Liver (tissue), 3 donors: ENCODE measurements at regions not wholly inside any gene's neighbourhood (a gene's known extent, or its start where the extent isn't known, plus 50 kb on each side); places are given as distances from the start of the nearest gene placed in this dataset.

ENCODE experiments used
- EGR1 ChIP-seq, 2 donors: IDR thresholded peaks; 2 replicates each; pipeline ENCODE4 v1.6.1; 2016 to 2018; ENCODE audit warnings: antibody characterized with exemption in 2 of 2, low read depth in 2 of 2
- FOXA1 ChIP-seq: IDR thresholded peaks from 2 replicates; pipeline ENCODE4 v1.6.1; 2016; ENCODE audit warnings: antibody characterized with exemption
- GABPA ChIP-seq, 2 donors: IDR thresholded peaks in 1 of 2; conservative IDR thresholded peaks in 1 of 2; 2 replicates each; pipeline ENCODE4 v1.6.1; 2016; ENCODE audit warnings: antibody characterized with exemption in 2 of 2, mild to moderate bottlenecking in 1 of 2, moderate library complexity in 1 of 2
- HNF4A ChIP-seq, 2 donors: conservative IDR thresholded peaks; 2 replicates each; pipeline ENCODE4 v1.6.1; 2016; ENCODE audit warnings: antibody characterized with exemption in 2 of 2, mild to moderate bottlenecking in 2 of 2
- JUND ChIP-seq, 2 donors: IDR thresholded peaks; 2 replicates each; pipeline ENCODE4 v1.6.1; 2016; ENCODE audit warnings: antibody characterized with exemption in 2 of 2
- REST ChIP-seq: IDR thresholded peaks from 2 replicates; pipeline ENCODE4 v1.6.1; 2016; ENCODE audit warnings: antibody characterized with exemption, mild to moderate bottlenecking
- RXRA ChIP-seq, 2 donors: IDR thresholded peaks; 2 replicates each; pipeline ENCODE4 v1.6.1; 2017 to 2018; ENCODE audit warnings: antibody characterized with exemption in 2 of 2, mild to moderate bottlenecking in 1 of 2
- TAF1 ChIP-seq: conservative IDR thresholded peaks from 2 replicates; pipeline ENCODE4 v1.6.1; 2016; ENCODE audit warnings: antibody characterized with exemption, mild to moderate bottlenecking
- YY1 ChIP-seq: IDR thresholded peaks from 2 replicates; pipeline ENCODE4 v1.6.1; 2016; ENCODE audit warnings: antibody characterized with exemption, mild to moderate bottlenecking
- TF ChIP-seq, protein P1 (sequence below): fragments of 150-350 bp; IDR thresholded peaks from 2 replicates; pipeline ENCODE4 v1.5.1; 2017; ENCODE audit warnings: improper control_type of control experiment, low read depth, low read length; ENCODE audit not compliant: missing input control
- TF ChIP-seq, protein P2 (sequence below): IDR thresholded peaks from 2 replicates; pipeline ENCODE4 v1.6.1; 2016; ENCODE audit warnings: antibody characterized with exemption
- donor health status: healthy.
- donor health status: healthy.

- TF ChIP-seq, protein P1, sequence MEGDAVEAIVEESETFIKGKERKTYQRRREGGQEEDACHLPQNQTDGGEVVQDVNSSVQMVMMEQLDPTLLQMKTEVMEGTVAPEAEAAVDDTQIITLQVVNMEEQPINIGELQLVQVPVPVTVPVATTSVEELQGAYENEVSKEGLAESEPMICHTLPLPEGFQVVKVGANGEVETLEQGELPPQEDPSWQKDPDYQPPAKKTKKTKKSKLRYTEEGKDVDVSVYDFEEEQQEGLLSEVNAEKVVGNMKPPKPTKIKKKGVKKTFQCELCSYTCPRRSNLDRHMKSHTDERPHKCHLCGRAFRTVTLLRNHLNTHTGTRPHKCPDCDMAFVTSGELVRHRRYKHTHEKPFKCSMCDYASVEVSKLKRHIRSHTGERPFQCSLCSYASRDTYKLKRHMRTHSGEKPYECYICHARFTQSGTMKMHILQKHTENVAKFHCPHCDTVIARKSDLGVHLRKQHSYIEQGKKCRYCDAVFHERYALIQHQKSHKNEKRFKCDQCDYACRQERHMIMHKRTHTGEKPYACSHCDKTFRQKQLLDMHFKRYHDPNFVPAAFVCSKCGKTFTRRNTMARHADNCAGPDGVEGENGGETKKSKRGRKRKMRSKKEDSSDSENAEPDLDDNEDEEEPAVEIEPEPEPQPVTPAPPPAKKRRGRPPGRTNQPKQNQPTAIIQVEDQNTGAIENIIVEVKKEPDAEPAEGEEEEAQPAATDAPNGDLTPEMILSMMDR, result no peak
- TF ChIP-seq TAF1, result no peak
- TF ChIP-seq EGR1 (IDR thresholded peaks at IDR 0.05; ENCODE audit: low read depth in 2 of 2), result no peak
- no peak for TF ChIP-seq RXRA (IDR thresholded peaks at IDR 0.05)
- TF ChIP-seq REST, result no peak
- no peak for TF ChIP-seq GABPA (IDR thresholded peaks at IDR 0.05 in 1 of 2, conservative IDR thresholded peaks at IDR 0.05 in 1 of 2)
- no peak for TF ChIP-seq JUND (IDR thresholded peaks at IDR 0.05)
- TF ChIP-seq, protein P2, sequence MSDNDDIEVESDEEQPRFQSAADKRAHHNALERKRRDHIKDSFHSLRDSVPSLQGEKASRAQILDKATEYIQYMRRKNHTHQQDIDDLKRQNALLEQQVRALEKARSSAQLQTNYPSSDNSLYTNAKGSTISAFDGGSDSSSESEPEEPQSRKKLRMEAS, result no peak
- no peak for TF ChIP-seq FOXA1
- no peak for TF ChIP-seq YY1
- no peak for TF ChIP-seq HNF4A (conservative IDR thresholded peaks at IDR 0.05)
Measured at GRCh38 chr5:74409166-74409706, 231.3 kb downstream of the ENC1 start.
